ENCODE measurements at regions not wholly inside any gene's neighbourhood (a gene's known extent, or its start where the extent isn't known, plus 50 kb on each side); places are given as distances from the start of the nearest gene placed in this dataset.

GRCh38 chr4:123127218-123127617, 204.8 kb upstream of the NUDT6 start:
- TF ChIP-seq CTCF (conservative IDR thresholded peaks at IDR 0.05; ENCODE audit: low read length) (peak; percentile 71), EZH2phosphoT487 (IDR thresholded peaks at IDR 0.05; ENCODE audit: borderline replicate concordance, low read depth, low read length) (no peak)

All from OCI-LY7 (cell line).